ENCODE measurements at regions not wholly inside any gene's neighbourhood (a gene's known extent, or its start where the extent isn't known, plus 50 kb on each side); places are given as distances from the start of the nearest gene placed in this dataset.

DNA sequence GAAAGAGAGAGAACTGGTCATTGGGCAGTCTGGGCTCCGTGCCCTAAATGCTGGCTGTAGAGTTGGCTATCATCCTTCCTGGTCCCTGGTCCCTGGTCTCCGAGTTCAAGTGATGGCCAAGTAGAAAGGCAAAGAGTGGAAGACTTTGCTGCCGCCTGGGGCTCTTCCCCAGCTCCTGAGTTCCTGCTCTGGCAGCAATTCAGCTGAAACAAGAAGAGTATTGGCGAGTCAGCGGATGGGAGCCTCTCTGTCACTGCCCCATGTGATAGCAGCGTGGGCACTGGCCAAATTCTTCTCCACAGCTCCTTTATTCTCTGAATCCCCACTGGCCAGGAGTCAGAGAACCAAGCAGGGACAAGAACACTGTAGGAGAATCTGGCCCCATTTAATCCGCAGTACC, 351.0 kb upstream of the POU3F3 start:
- Histone ChIP-seq H3K9ac (ENCODE audit: low read length) (no peak overlapping the region), H3K4me2 (ENCODE audit: low read length) (no peak overlapping the region), H3K9me3 (ENCODE audit: low read length) (no peaks in the 10 kb centered on the region), H3K79me2 (replicated peaks; ENCODE audit: insufficient read depth, low read length) (no peaks in the 10 kb centered on the region), H3K36me3 (ENCODE audit: insufficient read depth, low read length) (no peaks in the 10 kb centered on the region), H3K27ac (ENCODE audit: low read length) (no peak overlapping the region), H3F3A (ENCODE audit: insufficient read depth, low read length, poor library complexity, severe bottlenecking) (no peaks in the 10 kb centered on the region), H3K4me3 (ENCODE audit: low read length) (no peak overlapping the region), H3K9me2 (ENCODE audit: insufficient read depth, low read length) (no peaks in the 10 kb centered on the region), H2AFZ (ENCODE audit: low read depth, low read length) (no peak overlapping the region), H3K27me3 (ENCODE audit: insufficient read depth, low read depth, low read length) (no peaks in the 10 kb centered on the region), H4K20me1 (ENCODE audit: insufficient read depth) (no peaks in the 10 kb centered on the region)
- no peak for TF ChIP-seq EZH2 (IDR thresholded peaks at IDR 0.05; ENCODE audit: borderline replicate concordance, insufficient read depth, low read length, poor library complexity, severe bottlenecking)
- TF ChIP-seq TAF1 (IDR thresholded peaks at IDR 0.05; ENCODE audit: low read depth), result no peak
- TF ChIP-seq, protein P1, sequence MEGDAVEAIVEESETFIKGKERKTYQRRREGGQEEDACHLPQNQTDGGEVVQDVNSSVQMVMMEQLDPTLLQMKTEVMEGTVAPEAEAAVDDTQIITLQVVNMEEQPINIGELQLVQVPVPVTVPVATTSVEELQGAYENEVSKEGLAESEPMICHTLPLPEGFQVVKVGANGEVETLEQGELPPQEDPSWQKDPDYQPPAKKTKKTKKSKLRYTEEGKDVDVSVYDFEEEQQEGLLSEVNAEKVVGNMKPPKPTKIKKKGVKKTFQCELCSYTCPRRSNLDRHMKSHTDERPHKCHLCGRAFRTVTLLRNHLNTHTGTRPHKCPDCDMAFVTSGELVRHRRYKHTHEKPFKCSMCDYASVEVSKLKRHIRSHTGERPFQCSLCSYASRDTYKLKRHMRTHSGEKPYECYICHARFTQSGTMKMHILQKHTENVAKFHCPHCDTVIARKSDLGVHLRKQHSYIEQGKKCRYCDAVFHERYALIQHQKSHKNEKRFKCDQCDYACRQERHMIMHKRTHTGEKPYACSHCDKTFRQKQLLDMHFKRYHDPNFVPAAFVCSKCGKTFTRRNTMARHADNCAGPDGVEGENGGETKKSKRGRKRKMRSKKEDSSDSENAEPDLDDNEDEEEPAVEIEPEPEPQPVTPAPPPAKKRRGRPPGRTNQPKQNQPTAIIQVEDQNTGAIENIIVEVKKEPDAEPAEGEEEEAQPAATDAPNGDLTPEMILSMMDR (IDR thresholded peaks at IDR 0.05; ENCODE audit: poor library complexity, severe bottlenecking), result no peak
- TF ChIP-seq EP300 (conservative IDR thresholded peaks at IDR 0.05; ENCODE audit: poor library complexity, severe bottlenecking), result no peak
- TF ChIP-seq MXI1 (conservative IDR thresholded peaks at IDR 0.05; ENCODE audit: poor library complexity, severe bottlenecking), result no peak
- no peak for TF ChIP-seq RAD21 (conservative IDR thresholded peaks at IDR 0.05)
- TF ChIP-seq, protein P2, sequence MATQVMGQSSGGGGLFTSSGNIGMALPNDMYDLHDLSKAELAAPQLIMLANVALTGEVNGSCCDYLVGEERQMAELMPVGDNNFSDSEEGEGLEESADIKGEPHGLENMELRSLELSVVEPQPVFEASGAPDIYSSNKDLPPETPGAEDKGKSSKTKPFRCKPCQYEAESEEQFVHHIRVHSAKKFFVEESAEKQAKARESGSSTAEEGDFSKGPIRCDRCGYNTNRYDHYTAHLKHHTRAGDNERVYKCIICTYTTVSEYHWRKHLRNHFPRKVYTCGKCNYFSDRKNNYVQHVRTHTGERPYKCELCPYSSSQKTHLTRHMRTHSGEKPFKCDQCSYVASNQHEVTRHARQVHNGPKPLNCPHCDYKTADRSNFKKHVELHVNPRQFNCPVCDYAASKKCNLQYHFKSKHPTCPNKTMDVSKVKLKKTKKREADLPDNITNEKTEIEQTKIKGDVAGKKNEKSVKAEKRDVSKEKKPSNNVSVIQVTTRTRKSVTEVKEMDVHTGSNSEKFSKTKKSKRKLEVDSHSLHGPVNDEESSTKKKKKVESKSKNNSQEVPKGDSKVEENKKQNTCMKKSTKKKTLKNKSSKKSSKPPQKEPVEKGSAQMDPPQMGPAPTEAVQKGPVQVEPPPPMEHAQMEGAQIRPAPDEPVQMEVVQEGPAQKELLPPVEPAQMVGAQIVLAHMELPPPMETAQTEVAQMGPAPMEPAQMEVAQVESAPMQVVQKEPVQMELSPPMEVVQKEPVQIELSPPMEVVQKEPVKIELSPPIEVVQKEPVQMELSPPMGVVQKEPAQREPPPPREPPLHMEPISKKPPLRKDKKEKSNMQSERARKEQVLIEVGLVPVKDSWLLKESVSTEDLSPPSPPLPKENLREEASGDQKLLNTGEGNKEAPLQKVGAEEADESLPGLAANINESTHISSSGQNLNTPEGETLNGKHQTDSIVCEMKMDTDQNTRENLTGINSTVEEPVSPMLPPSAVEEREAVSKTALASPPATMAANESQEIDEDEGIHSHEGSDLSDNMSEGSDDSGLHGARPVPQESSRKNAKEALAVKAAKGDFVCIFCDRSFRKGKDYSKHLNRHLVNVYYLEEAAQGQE (IDR thresholded peaks at IDR 0.05; ENCODE audit: borderline replicate concordance), result no peak
- TF ChIP-seq POLR2AphosphoS5 (IDR thresholded peaks at IDR 0.05), result no peak
- TF ChIP-seq SMC3 (conservative IDR thresholded peaks at IDR 0.05; ENCODE audit: poor library complexity), result no peak

DNA sequence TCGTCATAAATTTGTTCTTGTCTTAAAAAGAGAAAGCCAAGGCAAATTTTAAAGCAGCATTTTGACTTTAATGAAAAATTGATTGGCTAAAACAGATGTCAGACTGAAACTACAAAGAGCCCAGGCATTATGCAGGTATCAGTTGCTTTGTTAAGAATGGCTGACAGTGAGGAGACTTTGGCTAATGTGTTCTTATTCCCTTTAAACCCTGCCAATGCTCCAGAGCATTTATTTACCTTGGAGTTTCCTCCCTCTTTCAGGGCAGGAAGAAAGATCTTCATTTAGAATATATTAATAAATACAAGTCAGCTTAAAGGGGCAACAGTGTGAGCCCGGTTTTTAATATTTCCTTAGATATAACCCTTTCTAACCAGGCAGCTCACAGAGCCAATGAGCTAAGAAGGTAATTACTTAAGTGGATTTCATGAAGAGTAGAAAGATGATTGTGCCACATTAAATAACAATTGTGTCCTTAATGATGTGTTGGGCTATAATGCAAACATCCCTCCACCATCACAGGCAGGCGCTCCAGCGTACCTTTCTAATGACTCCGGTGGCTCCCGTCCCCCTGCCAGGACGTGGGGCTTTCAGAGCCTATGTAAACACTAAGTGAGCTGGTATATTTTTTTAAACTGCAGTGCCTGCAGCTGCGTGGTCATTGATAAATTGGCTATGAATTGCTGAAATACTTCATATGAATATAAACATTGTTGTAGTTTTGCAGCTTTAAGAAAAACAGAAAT, 349.4 kb upstream of the POU3F3 start:
- H3K27me3 ChIP-seq (ENCODE audit: insufficient read depth, low read depth, low read length), result no peaks in the 10 kb centered on the region
- H3K9me3 ChIP-seq (ENCODE audit: low read length), result no peaks in the 10 kb centered on the region
- H3K9me2 ChIP-seq (ENCODE audit: insufficient read depth, low read length), result no peaks in the 10 kb centered on the region
- TF ChIP-seq TAF1 (IDR thresholded peaks at IDR 0.05; ENCODE audit: low read depth) (no peak), RAD21 (conservative IDR thresholded peaks at IDR 0.05) (no peak), EP300 (conservative IDR thresholded peaks at IDR 0.05; ENCODE audit: poor library complexity, severe bottlenecking) (no peak), POLR2AphosphoS5 (IDR thresholded peaks at IDR 0.05) (no peak), SMC3 (conservative IDR thresholded peaks at IDR 0.05; ENCODE audit: poor library complexity) (no peak), MXI1 (conservative IDR thresholded peaks at IDR 0.05; ENCODE audit: poor library complexity, severe bottlenecking) (no peak), EZH2 (IDR thresholded peaks at IDR 0.05; ENCODE audit: borderline replicate concordance, insufficient read depth, low read length, poor library complexity, severe bottlenecking) (no peak)
- TF ChIP-seq, protein P2 (IDR thresholded peaks at IDR 0.05; ENCODE audit: borderline replicate concordance), result no peak
- TF ChIP-seq, protein P1 (IDR thresholded peaks at IDR 0.05; ENCODE audit: poor library complexity, severe bottlenecking), result no peak
- H3F3A ChIP-seq (ENCODE audit: insufficient read depth, low read length, poor library complexity, severe bottlenecking), result no peaks in the 10 kb centered on the region
- no peaks in the 10 kb centered on the region for H3K36me3 ChIP-seq (ENCODE audit: insufficient read depth, low read length)
- H2AFZ ChIP-seq (ENCODE audit: low read depth, low read length), result no peak overlapping the region
- H4K20me1 ChIP-seq (ENCODE audit: insufficient read depth), result no peaks in the 10 kb centered on the region
- H3K27ac ChIP-seq (ENCODE audit: low read length), result no peak overlapping the region
- H3K9ac ChIP-seq (ENCODE audit: low read length), result no peak overlapping the region
- no peak overlapping the region for H3K4me2 ChIP-seq (ENCODE audit: low read length)
- H3K79me2 ChIP-seq (replicated peaks; ENCODE audit: insufficient read depth, low read length), result no peaks in the 10 kb centered on the region
- no peak overlapping the region for H3K4me3 ChIP-seq (ENCODE audit: low read length)
